HG03565 (cell line): ENCODE measurements at regions not wholly inside any gene's neighbourhood (a gene's known extent, or its start where the extent isn't known, plus 50 kb on each side); places are given as distances from the start of the nearest gene placed in this dataset.
"Not testable (repeated sequence)": the region's sequence is repeated elsewhere in the genome, so short reads cannot be mapped to it uniquely, and the experiment has no call there.

Experiments used
- ATAC-seq: cut with Tn5 transposase; IDR thresholded peaks from one replicate; pipeline ENCODE4 v1.9.1; 2021; ENCODE audit warnings: mild to moderate bottlenecking, moderate library complexity; ENCODE audit not compliant: unreplicated experiment

DNA sequence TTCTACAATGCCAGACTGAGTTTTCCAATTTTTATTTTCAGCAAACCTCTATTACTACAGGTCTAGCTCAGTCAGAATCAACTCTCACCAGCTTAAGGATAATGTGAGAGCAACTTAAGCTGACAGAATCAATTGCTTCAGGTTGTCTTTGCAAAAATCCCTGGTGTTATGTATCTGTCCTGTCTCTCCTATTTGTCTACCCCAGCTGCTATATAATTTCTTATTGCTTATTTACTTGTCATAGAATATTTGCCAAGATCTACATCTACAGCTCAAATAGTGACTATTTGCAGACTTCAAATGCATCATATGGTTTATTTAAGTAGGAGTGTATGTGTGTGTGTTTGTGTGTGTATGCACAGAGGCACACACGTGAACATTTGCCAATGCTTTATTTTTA is 54.1 kb downstream of the FOXG1 start:
- ATAC-seq, result no peak

DNA sequence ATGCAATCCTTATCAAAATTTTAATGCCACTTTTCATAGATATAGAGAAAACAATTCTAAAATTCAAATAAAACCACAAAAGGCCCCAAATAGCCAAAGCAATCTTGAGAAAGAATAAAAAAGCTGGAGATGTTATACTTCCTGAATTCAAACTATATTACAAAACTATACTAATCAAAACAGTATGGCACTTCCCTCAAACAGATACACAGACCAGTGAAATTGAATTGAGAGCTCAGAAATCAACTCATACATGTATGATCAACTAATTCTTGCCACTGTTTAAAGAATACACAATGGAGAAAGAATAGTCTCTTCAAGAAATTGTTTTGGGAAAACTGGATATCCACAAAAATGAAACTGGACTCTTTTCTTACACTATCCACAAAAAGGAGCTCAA is 55.4 kb downstream of the FOXG1 start:
- ATAC-seq, result no peak

DNA sequence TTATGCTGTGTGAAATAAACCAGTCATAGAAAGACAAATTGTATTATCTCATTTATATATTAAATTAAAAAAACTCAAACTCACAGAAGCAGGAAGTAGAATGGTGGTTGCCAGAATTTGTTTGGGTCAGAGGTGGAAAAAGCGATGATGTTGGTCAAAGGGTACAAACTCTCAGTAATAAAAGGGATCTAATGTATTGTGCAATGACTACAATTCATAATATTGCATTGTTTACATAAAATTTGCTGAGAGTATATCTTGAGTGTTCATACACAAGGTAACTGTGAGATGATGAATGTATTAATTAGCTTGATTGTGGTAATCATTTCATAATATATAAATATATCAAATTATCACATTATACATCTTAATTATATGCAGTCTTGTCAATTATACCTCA is 56.7 kb downstream of the FOXG1 start:
- ATAC-seq, result no peak

DNA sequence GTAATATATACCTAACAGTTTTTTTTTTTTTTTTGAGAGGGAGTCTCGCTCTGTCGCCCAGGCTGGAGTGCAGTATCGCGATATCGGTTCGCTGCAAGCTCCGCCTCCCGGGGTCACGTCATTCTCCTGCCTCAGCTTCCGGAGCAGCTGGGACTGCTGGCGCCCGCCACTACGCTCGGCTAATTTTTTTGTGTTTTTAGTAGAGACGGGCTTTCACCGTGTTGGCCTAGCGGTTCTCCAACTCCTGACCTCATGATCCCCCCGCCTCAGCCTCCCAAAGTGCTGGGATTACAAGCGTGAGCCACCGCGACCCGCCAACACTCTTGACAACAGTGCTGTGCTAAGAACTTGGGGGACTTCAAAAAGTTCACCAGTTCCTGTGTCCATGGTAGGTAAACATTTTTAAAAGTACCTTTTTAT is 63.5 kb downstream of the FOXG1 start:
- no peak for ATAC-seq

DNA sequence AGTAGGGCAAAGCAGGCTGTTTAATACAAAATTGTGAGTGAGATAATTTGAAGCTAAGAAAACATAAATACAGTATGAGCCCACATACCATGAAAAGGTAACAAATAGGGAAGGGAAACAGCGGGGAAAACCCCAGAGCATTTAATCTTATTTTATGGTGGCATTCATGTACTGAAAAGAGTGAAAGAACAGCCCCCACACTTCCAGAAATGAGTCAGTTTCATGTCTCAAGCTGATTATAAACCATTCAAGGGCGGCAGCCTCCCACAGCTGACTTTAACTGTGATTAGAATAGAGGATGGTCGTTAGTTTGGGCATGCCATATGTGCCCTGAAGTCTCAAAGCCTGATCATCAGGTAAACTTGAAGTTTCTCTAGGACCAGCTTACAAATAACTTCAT is 64.5 kb downstream of the FOXG1 start:
- peak; percentile 98 for ATAC-seq

DNA sequence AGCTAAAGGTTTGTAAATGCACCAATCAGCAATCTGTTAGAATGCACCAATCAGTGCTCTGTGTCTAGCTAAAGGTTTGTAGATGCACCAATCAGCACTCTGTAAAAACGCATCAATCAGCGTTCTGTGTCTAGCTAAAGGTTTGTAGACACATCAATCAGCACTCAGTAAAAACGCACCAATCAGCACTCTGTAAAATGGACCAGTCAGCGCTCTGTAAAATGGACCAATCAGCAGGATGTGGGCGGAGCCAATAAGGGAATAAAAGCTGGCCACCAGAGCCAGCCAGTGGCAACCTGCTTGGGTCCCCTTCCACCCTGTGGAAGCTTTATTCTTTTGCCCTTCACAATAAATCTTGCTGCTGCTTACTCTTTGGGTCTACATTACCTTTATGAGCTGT is 76.0 kb downstream of the FOXG1 start:
- ATAC-seq, result not testable (repeated sequence)

- ATAC-seq, result no peak
Observed at GRCh38 chr14:28867571-28867970, 101.0 kb downstream of the FOXG1 start.

DNA sequence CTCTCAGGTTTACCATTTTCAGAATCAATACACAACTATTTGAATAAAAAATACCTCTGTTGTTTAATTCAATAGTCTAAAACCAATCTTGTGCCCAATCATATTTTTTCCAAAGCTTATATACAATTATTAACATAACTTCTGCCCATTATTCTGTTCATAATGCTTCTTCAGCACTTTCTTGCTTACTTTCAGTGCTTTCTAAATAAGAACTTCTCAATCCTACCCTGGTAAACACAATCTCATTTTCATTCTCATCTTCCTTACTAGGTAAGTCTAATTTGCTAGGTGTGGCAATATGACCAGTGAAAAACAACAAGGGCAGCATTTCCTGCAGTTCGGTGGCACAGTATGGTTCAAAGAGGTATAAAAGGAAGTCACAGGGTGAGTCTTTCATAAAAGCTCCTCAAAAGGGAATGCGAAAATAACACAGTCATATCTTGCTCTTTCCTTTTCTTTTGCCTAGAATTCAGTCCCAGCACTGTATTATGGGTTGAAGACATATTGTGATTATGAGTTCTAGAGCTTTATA is 103.5 kb downstream of the FOXG1 start:
- no peak for ATAC-seq

GRCh38 chr14:28875934-28876571 is 109.5 kb downstream of the FOXG1 start:
- ATAC-seq, result no peak

- ATAC-seq, result no peak
Observed at GRCh38 chr14:28876572-28876945, 110.0 kb downstream of the FOXG1 start.

GRCh38 chr14:28877923-28878322 is 111.3 kb downstream of the FOXG1 start:
- no peak for ATAC-seq

GRCh38 chr14:28879573-28879996 is 113.0 kb downstream of the FOXG1 start:
- ATAC-seq, result no peak

DNA sequence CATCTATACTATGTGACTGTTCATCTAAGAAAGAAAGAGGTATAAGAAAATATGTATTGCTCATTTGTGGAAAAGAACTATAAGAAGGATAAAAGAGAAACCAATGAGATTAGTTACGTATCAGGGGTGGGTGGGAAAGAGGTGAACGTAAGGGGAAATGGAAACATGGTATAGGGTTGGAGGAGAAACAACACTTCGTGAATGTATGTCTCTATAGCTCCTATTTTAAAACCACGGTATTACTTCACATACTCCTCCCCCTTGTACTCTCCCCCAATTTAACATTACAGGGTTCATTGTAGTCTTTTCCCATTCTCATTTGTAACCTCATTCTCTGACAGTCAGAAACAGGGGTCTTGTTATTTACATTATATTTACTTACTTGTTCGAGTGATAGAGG is 120.4 kb downstream of the FOXG1 start:
- ATAC-seq, result no peak

DNA sequence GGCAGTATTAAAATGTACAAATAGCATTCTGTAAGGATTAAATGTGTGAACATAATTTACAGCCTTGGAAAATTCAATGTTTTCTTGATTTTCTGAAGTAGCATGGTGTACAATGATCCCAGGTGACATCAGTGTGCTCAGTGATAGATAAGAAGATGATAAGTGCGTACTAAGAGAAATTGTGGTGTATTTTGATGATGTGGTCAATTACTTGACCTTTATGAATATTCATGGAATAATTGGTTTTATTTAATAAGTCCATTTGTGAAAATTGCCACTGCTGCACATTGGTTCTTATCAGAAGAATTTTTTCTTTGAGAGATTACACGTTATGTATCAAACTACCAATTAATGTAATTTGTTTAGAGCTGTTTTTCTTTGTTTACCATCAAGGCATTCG is 128.8 kb downstream of the FOXG1 start:
- ATAC-seq, result no peak

DNA sequence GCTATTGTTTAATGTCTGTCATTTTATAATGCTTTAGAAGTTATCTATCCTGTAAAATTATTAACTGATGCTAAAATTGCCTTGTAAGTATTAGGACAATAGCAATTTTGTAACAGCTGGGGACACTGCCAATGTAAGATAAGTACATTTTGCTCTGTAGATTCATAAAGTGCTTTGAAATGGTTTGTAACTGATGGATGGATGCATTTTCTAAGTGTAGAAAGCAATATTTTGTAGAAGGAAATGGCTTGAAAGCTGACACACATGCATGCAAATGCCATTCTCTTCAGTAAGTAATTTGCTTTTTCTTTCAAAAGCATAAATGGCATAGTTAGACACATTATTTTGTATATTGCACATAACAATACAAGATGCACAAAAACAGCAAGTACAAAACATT is 129.8 kb downstream of the FOXG1 start:
- ATAC-seq, result no peak

- ATAC-seq, result no peak
Observed at GRCh38 chr14:28901631-28902030, 135.0 kb downstream of the FOXG1 start.

GRCh38 chr14:28902930-28903329 is 136.3 kb downstream of the FOXG1 start:
- no peak for ATAC-seq

DNA sequence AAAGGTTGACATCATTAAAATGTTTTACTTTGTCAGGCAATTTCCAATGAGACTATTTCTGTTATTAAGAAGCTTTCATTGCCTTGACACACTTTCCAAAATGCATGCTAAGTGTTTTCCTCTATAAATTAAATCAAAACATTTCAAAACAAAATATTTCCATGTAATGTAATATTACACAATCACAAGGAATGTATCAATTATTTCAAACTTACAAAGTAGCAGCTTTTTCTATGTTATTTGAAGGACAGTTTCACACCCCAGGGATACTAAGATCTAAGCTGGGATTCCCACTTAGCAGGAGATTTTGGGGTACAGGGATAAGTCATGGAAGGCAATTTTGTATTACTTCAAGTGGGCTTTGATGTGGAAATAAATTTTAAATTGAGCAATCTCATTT is 144.9 kb downstream of the FOXG1 start:
- ATAC-seq, result no peak

DNA sequence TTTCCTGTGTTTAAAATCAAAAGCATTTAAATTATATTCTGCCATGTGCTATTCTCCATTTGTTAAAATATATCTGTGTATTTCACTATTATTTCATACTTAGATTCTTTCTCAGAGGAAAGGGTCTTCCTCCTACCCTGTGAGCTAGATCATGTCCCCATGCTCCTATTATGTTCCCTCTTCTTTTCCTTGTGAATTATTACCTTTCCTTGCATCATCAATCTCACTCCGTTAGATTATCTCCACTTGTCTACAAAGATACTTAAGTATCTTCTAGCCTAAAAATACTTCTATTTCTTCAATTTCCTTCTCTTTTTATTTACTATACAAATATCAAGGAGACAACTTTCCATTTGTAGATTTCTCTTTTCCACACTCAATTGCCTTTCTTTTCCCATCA is 146.5 kb downstream of the FOXG1 start:
- no peak for ATAC-seq

DNA sequence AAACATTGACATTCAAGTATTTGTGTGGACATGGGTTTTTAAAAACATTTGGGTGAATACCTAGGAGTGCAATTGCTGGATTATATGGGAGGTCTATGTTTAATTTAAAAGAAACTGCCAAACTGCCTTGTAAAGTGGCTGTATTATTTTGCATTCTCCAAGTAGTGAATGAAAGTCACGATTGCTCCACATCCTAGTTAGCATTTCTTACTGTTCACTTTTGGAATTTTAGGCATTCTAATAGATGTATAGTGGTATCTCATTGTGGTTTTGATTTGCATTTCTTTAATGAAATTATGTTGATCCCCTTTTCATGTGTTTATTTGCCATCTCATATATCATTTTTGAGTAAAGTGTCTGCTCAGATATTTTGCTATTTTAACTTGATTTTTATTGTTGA is 159.5 kb downstream of the FOXG1 start:
- ATAC-seq, result no peak

GRCh38 chr14:28931999-28932398 is 165.4 kb downstream of the FOXG1 start:
- no peak for ATAC-seq

GRCh38 chr14:28936601-28937000 is 170.0 kb downstream of the FOXG1 start:
- no peak for ATAC-seq

DNA sequence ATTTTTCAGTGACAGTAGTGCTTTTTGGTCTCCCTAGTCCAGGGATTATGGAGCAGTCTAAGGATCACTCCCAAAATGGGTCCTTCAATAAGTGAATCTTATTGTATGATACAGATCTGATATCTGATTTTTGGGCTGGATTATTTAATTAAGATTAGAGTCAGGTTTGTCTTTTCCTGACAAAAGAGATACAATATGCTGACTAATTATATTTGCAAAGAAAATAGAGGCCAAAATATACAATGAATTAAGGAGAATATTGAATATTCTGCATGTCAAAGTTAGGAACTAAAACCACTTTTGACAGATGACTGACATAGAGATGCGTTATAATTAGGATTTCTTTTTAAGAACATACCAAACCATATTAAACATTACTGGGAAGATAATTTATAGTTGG is 175.2 kb downstream of the FOXG1 start:
- no peak for ATAC-seq
